Spleen (tissue), 7 donors: ENCODE measurements at regions not wholly inside any gene's neighbourhood (a gene's known extent, or its start where the extent isn't known, plus 50 kb on each side); places are given as distances from the start of the nearest gene placed in this dataset.

ENCODE experiments used
- CTCF ChIP-seq, 11 experiments: fragments of 200-600 bp in 7 of 11; fragments of 450-650 bp in 4 of 11; sonication (generic) in 4 of 11; IDR thresholded peaks in 8 of 11; conservative IDR thresholded peaks in 3 of 11; 1 replicate in 7 of 11; 2 replicates in 4 of 11; pipeline versions ENCODE4 v1.4.0 to v1.8.0; 2016 to 2021; ENCODE audit warnings: antibody characterized with exemption in 11 of 11, inconsistent platforms in 4 of 11, mild to moderate bottlenecking in 1 of 11
- POLR2A ChIP-seq, 3 donors: fragments of 450-650 bp; IDR thresholded peaks; one replicate each; pipeline ENCODE4 v1.5.1; 2017; ENCODE audit warnings: antibody characterized with exemption in 3 of 3, mild to moderate bottlenecking in 1 of 3
- POLR2AphosphoS5 ChIP-seq, 3 donors: sonication (generic); formaldehyde crosslinking; IDR thresholded peaks; one replicate each; pipeline ENCODE4 v1.5.1; 2017; ENCODE audit warnings: antibody characterized with exemption in 3 of 3
- donor health status: DM: no; HTN: no; CAD: no; lungs with moderate emphysema.
- donor health status: DM: no; HTN: no; CAD: no.
- donor health status: DM: no; HTN: no; CAD: no.

- TF ChIP-seq CTCF (IDR thresholded peaks at IDR 0.05 in 8 of 11, conservative IDR thresholded peaks at IDR 0.05 in 3 of 11): no peak
- no peak for TF ChIP-seq POLR2AphosphoS5 (IDR thresholded peaks at IDR 0.05)
- no peak for TF ChIP-seq POLR2A (IDR thresholded peaks at IDR 0.05)
These were observed 50.8 kb upstream of the BACH2 start for GRCh38 chr6:90347411-90347851.
